GM23338 (cell line): ENCODE measurements at regions not wholly inside any gene's neighbourhood (a gene's known extent, or its start where the extent isn't known, plus 50 kb on each side); places are given as distances from the start of the nearest gene placed in this dataset.

Experiments used
- ATAC-seq: fragments of 200-7000 bp; cut with Tn5 transposase; 3 replicates; pipeline ENCODE4 v1.9.1; 2020
- DNase-seq: peaks from one replicate; pipeline ENCODE4 v3.0.0-alpha.2; 2015; ENCODE audit warnings: low spot score
- H2AFZ ChIP-seq: fragments of 200-600 bp; sonication (generic); 2 replicates; pipeline ENCODE4 v1.8.0; 2016; ENCODE audit warnings: antibody characterized with exemption, mild to moderate bottlenecking, moderate library complexity
- H3F3A ChIP-seq: fragments of 200-600 bp; sonication (generic); replicated peaks from 2 replicates; pipeline ENCODE4 v1.8.0; 2017; ENCODE audit warnings: antibody characterized with exemption, mixed run types, low read depth
- H3K27ac ChIP-seq: fragments of 200-600 bp; sonication (generic); 2 replicates; pipeline ENCODE4 v1.6.1; 2016; ENCODE audit warnings: low read depth
- H3K27me3 ChIP-seq: fragments of 200-600 bp; sonication (generic); 2 replicates; pipeline ENCODE4 v1.8.0; 2016; ENCODE audit warnings: mild to moderate bottlenecking, mixed run types, moderate library complexity; ENCODE audit not compliant: insufficient read depth
- H3K36me3 ChIP-seq: fragments of 200-600 bp; sonication (generic); 2 replicates; pipeline ENCODE4 v1.8.0; 2016; ENCODE audit warnings: mild to moderate bottlenecking; ENCODE audit not compliant: insufficient read depth
- H3K4me1 ChIP-seq: fragments of 200-600 bp; sonication (generic); 2 replicates; pipeline ENCODE4 v1.8.0; 2016; ENCODE audit warnings: mild to moderate bottlenecking, moderate library complexity; ENCODE audit not compliant: insufficient read depth
- H3K4me2 ChIP-seq: fragments of 200-600 bp; sonication (generic); 2 replicates; pipeline ENCODE4 v1.7.1; 2017; ENCODE audit warnings: mixed run types
- H3K4me3 ChIP-seq: fragments of 200-600 bp; sonication (generic); 2 replicates; pipeline ENCODE4 v1.6.1; 2016; ENCODE audit warnings: mixed run types
- H3K79me2 ChIP-seq: fragments of 200-600 bp; sonication (generic); replicated peaks from 2 replicates; pipeline ENCODE4 v1.8.0; 2017; ENCODE audit warnings: mild to moderate bottlenecking; ENCODE audit not compliant: insufficient read depth
- H3K9me2 ChIP-seq: fragments of 200-600 bp; sonication (generic); 2 replicates; pipeline ENCODE4 v1.8.0; 2017; ENCODE audit not compliant: insufficient read depth
- H4K20me1 ChIP-seq: fragments of 200-600 bp; sonication (generic); replicated peaks from 2 replicates; pipeline ENCODE4 v1.8.0; 2017; ENCODE audit warnings: mild to moderate bottlenecking; ENCODE audit not compliant: insufficient read depth
- H3K27ac Mint-ChIP-seq: 2 replicates; pipeline ENCODE4 v1.8.0; 2020; ENCODE audit warnings: inconsistent platforms, mild to moderate bottlenecking, moderate library complexity, mixed read lengths
- H3K27me3 Mint-ChIP-seq: 3 replicates; pipeline ENCODE4 v1.8.0; 2022; ENCODE audit warnings: low read depth, mild to moderate bottlenecking, moderate library complexity, mixed read lengths, inconsistent platforms; ENCODE audit not compliant: insufficient read depth, poor library complexity
- H3K36me3 Mint-ChIP-seq: 3 replicates; pipeline ENCODE4 v1.8.0; 2021; ENCODE audit warnings: low read depth, mild to moderate bottlenecking, inconsistent platforms, moderate library complexity, mixed read lengths
- H3K4me1 Mint-ChIP-seq: 3 replicates; pipeline ENCODE4 v1.8.0; 2020; ENCODE audit warnings: mild to moderate bottlenecking, inconsistent platforms, mixed read lengths
- H3K4me3 Mint-ChIP-seq: 3 replicates; pipeline ENCODE4 v1.8.0; 2021; ENCODE audit warnings: moderate library complexity, mild to moderate bottlenecking, inconsistent platforms, mixed read lengths
- H3K9me3 Mint-ChIP-seq: 3 replicates; pipeline ENCODE4 v1.8.0; 2020; ENCODE audit warnings: moderate library complexity, mild to moderate bottlenecking, inconsistent platforms, mixed read lengths
- CREB1 ChIP-seq: fragments of 250-450 bp; sonication (Bioruptor Pico); IDR thresholded peaks from 2 replicates; pipeline ENCODE4 v1.5.0; 2020; ENCODE audit warnings: low read depth, mild to moderate bottlenecking, moderate library complexity
- EZH2 ChIP-seq: fragments of 200-600 bp; sonication (generic); IDR thresholded peaks from one replicate; pipeline ENCODE4 v1.8.0; 2017; ENCODE audit warnings: antibody characterized with exemption, mild to moderate bottlenecking, low read depth; ENCODE audit not compliant: unreplicated experiment
- EZH2phosphoT487 ChIP-seq: fragments of 200-600 bp; sonication (generic); IDR thresholded peaks from one replicate; pipeline ENCODE4 v1.8.1; 2018; ENCODE audit warnings: antibody characterized with exemption; ENCODE audit not compliant: unreplicated experiment
- JUNB ChIP-seq: IDR thresholded peaks from one replicate; pipeline ENCODE4 v1.6.1; 2016; ENCODE audit warnings: antibody characterized with exemption; ENCODE audit not compliant: unreplicated experiment
- NANOG ChIP-seq: IDR thresholded peaks from 2 replicates; pipeline ENCODE4 v1.6.1; 2016; ENCODE audit warnings: antibody characterized with exemption, borderline replicate concordance
- POLR2AphosphoS5 ChIP-seq: IDR thresholded peaks from 2 replicates; pipeline ENCODE4 v1.6.1; 2016; ENCODE audit warnings: antibody characterized with exemption, low read depth
- STAT1 ChIP-seq: IDR thresholded peaks from one replicate; pipeline ENCODE4 v1.6.1; 2016; ENCODE audit warnings: antibody characterized with exemption; ENCODE audit not compliant: unreplicated experiment
- ZNF114 ChIP-seq: fragments of 250-450 bp; sonication (Bioruptor Pico); IDR thresholded peaks from 2 replicates; pipeline ENCODE4 v1.5.0; 2020; ENCODE audit warnings: mild to moderate bottlenecking, moderate library complexity
- ZNF331 ChIP-seq: fragments of 250-450 bp; sonication (Bioruptor Pico); IDR thresholded peaks from 2 replicates; pipeline ENCODE4 v1.5.0; 2020; ENCODE audit warnings: low read depth, mild to moderate bottlenecking, moderate library complexity
- TF ChIP-seq, protein P1 (sequence below): IDR thresholded peaks from 2 replicates; pipeline ENCODE4 v1.6.1; 2016; ENCODE audit warnings: antibody characterized with exemption
- TF ChIP-seq, protein P2 (sequence below), 2 experiments: fragments of 200-600 bp in 1 of 2; sonication (generic) in 1 of 2; conservative IDR thresholded peaks; 2 replicates each; pipeline versions ENCODE4 v1.5.1 to v1.6.1; 2016 to 2017; ENCODE audit warnings: antibody characterized with exemption in 2 of 2, low read depth in 2 of 2, mild to moderate bottlenecking in 2 of 2, moderate library complexity in 1 of 2
- TF ChIP-seq, protein P3 (sequence below): IDR thresholded peaks from one replicate; pipeline ENCODE4 v1.6.1; 2018; ENCODE audit warnings: antibody characterized with exemption; ENCODE audit not compliant: unreplicated experiment
- TF ChIP-seq, protein P4 (sequence below): fragments of 250-450 bp; sonication (Bioruptor Pico); IDR thresholded peaks from 2 replicates; pipeline ENCODE4 v1.5.0; 2020; ENCODE audit warnings: mild to moderate bottlenecking, moderate library complexity

DNA sequence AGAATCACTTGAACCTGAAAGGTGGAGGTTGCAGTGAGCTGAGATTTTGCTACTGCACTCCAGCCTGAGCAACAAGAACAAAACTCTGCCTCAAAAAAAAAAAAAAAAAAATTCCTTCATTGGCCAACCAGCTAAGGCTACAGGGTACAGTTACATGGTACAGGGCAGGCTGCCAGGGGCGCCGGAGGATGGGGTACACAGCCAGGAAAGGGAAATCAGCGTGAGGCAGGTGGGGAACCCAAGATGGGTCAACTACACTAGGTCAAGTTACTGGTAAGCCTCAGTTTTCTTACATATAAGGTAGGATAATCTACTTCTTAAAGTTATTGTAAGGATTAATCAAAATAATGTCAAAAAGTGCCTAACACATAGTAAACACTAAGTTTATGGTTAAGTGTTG, 69.6 kb upstream of the KCNK12 start:
- H3K4me3 Mint-ChIP-seq = no peak overlapping the region
- TF ChIP-seq NANOG (no peak), EZH2 (no peak), STAT1 (no peak), ZNF114 (CRISPR knock-in tag) (no peak), JUNB (no peak), EZH2phosphoT487 (no peak), ZNF331 (CRISPR knock-in tag) (no peak), POLR2AphosphoS5 (no peak), CREB1 (CRISPR knock-in tag) (no peak)
- TF ChIP-seq, protein P1, sequence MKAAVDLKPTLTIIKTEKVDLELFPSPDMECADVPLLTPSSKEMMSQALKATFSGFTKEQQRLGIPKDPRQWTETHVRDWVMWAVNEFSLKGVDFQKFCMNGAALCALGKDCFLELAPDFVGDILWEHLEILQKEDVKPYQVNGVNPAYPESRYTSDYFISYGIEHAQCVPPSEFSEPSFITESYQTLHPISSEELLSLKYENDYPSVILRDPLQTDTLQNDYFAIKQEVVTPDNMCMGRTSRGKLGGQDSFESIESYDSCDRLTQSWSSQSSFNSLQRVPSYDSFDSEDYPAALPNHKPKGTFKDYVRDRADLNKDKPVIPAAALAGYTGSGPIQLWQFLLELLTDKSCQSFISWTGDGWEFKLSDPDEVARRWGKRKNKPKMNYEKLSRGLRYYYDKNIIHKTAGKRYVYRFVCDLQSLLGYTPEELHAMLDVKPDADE = no peak
- TF ChIP-seq, protein P2, sequence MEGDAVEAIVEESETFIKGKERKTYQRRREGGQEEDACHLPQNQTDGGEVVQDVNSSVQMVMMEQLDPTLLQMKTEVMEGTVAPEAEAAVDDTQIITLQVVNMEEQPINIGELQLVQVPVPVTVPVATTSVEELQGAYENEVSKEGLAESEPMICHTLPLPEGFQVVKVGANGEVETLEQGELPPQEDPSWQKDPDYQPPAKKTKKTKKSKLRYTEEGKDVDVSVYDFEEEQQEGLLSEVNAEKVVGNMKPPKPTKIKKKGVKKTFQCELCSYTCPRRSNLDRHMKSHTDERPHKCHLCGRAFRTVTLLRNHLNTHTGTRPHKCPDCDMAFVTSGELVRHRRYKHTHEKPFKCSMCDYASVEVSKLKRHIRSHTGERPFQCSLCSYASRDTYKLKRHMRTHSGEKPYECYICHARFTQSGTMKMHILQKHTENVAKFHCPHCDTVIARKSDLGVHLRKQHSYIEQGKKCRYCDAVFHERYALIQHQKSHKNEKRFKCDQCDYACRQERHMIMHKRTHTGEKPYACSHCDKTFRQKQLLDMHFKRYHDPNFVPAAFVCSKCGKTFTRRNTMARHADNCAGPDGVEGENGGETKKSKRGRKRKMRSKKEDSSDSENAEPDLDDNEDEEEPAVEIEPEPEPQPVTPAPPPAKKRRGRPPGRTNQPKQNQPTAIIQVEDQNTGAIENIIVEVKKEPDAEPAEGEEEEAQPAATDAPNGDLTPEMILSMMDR (conservative IDR thresholded peaks at IDR 0.05; ENCODE audit: low read depth in 2 of 2) = no peak
- TF ChIP-seq, protein P3, sequence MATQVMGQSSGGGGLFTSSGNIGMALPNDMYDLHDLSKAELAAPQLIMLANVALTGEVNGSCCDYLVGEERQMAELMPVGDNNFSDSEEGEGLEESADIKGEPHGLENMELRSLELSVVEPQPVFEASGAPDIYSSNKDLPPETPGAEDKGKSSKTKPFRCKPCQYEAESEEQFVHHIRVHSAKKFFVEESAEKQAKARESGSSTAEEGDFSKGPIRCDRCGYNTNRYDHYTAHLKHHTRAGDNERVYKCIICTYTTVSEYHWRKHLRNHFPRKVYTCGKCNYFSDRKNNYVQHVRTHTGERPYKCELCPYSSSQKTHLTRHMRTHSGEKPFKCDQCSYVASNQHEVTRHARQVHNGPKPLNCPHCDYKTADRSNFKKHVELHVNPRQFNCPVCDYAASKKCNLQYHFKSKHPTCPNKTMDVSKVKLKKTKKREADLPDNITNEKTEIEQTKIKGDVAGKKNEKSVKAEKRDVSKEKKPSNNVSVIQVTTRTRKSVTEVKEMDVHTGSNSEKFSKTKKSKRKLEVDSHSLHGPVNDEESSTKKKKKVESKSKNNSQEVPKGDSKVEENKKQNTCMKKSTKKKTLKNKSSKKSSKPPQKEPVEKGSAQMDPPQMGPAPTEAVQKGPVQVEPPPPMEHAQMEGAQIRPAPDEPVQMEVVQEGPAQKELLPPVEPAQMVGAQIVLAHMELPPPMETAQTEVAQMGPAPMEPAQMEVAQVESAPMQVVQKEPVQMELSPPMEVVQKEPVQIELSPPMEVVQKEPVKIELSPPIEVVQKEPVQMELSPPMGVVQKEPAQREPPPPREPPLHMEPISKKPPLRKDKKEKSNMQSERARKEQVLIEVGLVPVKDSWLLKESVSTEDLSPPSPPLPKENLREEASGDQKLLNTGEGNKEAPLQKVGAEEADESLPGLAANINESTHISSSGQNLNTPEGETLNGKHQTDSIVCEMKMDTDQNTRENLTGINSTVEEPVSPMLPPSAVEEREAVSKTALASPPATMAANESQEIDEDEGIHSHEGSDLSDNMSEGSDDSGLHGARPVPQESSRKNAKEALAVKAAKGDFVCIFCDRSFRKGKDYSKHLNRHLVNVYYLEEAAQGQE = no peak
- TF ChIP-seq, protein P4, sequence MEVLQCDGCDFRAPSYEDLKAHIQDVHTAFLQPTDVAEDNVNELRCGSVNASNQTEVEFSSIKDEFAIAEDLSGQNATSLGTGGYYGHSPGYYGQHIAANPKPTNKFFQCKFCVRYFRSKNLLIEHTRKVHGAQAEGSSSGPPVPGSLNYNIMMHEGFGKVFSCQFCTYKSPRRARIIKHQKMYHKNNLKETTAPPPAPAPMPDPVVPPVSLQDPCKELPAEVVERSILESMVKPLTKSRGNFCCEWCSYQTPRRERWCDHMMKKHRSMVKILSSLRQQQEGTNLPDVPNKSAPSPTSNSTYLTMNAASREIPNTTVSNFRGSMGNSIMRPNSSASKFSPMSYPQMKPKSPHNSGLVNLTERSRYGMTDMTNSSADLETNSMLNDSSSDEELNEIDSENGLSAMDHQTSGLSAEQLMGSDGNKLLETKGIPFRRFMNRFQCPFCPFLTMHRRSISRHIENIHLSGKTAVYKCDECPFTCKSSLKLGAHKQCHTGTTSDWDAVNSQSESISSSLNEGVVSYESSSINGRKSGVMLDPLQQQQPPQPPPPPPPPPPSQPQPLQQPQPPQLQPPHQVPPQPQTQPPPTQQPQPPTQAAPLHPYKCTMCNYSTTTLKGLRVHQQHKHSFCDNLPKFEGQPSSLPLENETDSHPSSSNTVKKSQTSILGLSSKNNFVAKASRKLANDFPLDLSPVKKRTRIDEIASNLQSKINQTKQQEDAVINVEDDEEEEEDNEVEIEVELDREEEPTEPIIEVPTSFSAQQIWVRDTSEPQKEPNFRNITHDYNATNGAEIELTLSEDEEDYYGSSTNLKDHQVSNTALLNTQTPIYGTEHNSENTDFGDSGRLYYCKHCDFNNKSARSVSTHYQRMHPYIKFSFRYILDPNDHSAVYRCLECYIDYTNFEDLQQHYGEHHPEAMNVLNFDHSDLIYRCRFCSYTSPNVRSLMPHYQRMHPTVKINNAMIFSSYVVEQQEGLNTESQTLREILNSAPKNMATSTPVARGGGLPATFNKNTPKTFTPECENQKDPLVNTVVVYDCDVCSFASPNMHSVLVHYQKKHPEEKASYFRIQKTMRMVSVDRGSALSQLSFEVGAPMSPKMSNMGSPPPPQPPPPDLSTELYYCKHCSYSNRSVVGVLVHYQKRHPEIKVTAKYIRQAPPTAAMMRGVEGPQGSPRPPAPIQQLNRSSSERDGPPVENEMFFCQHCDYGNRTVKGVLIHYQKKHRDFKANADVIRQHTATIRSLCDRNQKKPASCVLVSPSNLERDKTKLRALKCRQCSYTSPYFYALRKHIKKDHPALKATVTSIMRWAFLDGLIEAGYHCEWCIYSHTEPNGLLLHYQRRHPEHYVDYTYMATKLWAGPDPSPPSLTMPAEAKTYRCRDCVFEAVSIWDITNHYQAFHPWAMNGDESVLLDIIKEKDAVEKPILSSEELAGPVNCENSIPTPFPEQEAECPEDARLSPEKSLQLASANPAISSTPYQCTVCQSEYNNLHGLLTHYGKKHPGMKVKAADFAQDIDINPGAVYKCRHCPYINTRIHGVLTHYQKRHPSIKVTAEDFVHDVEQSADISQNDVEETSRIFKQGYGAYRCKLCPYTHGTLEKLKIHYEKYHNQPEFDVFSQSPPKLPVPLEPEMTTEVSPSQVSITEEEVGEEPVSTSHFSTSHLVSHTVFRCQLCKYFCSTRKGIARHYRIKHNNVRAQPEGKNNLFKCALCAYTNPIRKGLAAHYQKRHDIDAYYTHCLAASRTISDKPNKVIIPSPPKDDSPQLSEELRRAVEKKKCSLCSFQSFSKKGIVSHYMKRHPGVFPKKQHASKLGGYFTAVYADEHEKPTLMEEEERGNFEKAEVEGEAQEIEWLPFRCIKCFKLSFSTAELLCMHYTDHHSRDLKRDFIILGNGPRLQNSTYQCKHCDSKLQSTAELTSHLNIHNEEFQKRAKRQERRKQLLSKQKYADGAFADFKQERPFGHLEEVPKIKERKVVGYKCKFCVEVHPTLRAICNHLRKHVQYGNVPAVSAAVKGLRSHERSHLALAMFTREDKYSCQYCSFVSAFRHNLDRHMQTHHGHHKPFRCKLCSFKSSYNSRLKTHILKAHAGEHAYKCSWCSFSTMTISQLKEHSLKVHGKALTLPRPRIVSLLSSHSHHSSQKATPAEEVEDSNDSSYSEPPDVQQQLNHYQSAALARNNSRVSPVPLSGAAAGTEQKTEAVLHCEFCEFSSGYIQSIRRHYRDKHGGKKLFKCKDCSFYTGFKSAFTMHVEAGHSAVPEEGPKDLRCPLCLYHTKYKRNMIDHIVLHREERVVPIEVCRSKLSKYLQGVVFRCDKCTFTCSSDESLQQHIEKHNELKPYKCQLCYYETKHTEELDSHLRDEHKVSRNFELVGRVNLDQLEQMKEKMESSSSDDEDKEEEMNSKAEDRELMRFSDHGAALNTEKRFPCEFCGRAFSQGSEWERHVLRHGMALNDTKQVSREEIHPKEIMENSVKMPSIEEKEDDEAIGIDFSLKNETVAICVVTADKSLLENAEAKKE (CRISPR knock-in tag) = no peak
- ATAC-seq = no peak
- peaks cover 7% of the 10 kb centered on the region; the same call in 2 of the 3 replicates for H3K9me3 Mint-ChIP-seq
- no peak overlapping the region for H3K27ac Mint-ChIP-seq
- H3F3A ChIP-seq = no peaks in the 10 kb centered on the region; the same call in 1 of the 2 replicates
- H3K36me3 Mint-ChIP-seq = peaks cover 7% of the 10 kb centered on the region
- peaks cover 34% of the 10 kb centered on the region for H3K4me1 ChIP-seq
- no peak overlapping the region for H2AFZ ChIP-seq
- peaks cover 45% of the 10 kb centered on the region for H3K4me1 Mint-ChIP-seq
- no peaks in the 10 kb centered on the region for H3K27me3 ChIP-seq
- H3K27me3 Mint-ChIP-seq = peaks cover 18% of the 10 kb centered on the region
- no peaks in the 10 kb centered on the region for H4K20me1 ChIP-seq
- H3K27ac ChIP-seq = no peak overlapping the region
- H3K9me2 ChIP-seq = peaks cover 10% of the 10 kb centered on the region
- H3K4me3 ChIP-seq = no peak overlapping the region
- no peak for DNase-seq
- no peaks in the 10 kb centered on the region for H3K79me2 ChIP-seq
- H3K36me3 ChIP-seq = 0 out of 2 replicates have a peak, but pooled peaks cover 4% of the 10 kb centered on the region
- no peak overlapping the region for H3K4me2 ChIP-seq
